DMS53 treated with DMSO at 0.1 percent for 48 hours (cell line): ENCODE measurements at regions not wholly inside any gene's neighbourhood (a gene's known extent, or its start where the extent isn't known, plus 50 kb on each side); places are given as distances from the start of the nearest gene placed in this dataset.

Source experiments
- DNase-seq: peaks from one replicate; lab custom pipeline; 2025; ENCODE audit not compliant: unreplicated experiment; lab: John Stamatoyannopoulos, UW

DNA sequence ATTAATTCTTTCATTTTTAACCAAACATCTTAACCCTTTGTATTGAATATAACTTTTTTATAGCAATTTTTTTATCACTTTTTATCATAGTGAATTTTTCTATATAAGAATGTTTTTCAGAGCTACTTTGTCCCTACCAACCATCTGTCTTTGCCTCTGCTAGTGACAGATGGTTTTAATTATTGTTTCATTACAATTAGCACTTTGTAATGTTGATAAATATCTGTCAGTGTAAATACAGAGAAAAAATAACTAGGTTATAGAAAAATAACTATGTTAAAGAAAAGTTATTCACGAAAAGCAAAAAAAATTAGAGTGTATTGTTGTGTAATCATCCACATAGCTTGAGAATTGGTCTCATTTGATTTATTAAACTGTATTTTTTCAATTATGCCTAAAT, 91.0 kb upstream of the CDH19 start:
- no peak for DNase-seq

DNA sequence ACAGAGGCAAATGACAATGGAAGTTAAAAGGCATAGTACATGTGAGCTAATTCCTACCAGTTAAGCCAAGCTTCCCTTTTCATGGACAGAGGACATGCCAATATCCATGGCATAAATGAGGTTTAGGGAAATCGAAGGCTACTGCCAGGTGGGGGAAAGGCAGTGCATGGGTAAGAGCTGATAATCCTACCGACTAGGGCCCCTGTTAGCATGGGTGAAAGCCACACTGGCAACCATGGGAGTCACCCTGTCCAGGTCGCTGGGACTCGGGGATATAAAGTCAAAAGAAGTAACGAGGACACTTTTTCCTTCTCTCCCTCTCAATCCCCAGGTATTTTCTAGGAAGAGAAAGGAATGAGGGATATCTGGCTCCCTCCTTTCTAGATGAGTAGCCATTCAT, 83.7 kb upstream of the CDH19 start:
- no peak for DNase-seq

DNA sequence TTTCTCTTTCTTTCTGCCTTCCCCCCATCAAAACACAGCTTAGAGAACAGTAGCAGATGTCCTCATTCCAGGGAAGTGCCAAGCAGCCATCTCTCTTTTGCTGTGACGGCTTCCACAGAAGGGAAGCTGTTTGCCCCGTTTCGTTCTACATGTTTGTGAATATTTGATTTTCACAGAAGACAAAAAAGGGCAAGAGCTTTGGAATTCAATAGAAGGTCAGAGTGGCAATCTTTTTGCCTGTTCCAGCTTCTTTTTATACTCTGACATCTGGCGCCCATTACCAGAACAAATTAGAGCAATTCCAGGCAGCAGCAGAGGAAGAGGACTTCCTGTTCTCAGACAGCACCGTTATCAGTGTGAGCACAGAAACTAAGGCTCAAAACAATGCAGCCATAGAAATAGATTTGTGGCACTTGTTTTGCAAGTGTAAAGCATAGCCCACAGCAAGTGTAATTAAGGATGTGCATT, 79.0 kb upstream of the CDH19 start:
- DNase-seq: peak; percentile 26

DNA sequence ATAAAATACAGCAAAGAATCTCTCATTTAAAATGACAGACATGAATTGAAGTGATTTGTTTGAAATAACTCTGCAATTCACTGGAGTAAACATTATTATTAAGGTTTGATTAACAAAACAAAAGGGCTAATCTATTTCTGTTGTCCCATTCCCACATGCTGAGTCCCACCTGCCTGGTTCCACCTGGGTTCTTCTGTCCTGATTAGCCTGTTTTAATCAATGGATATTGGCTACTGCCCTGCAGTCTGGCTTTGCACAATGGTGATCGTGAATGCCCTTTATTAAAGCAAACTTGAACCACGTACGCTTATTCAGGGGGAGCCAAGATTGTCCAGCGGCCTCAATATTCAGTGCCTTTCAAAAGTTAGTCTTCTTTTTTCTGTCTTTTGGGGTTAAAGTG, 72.8 kb upstream of the CDH19 start:
- no peak for DNase-seq

DNA sequence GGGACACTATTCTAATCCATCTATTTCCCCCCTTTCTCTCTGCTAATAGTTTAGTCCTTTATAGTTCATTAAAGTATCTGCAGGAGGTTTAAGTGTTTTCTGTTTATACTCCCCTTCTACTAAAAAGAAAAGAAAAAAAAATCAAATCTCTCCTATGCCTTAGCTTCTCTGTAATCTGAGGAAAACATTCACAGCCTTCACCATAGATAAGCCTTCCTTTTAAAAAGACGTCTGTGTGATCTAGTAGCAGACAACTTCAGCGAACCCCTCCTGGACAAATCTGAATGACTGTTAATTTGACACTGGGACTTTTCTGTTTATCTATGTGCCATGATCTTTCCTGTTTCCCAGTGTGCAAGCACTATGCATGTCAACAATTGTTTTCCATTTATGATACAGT, 70.4 kb upstream of the CDH19 start:
- DNase-seq: no peak

DNA sequence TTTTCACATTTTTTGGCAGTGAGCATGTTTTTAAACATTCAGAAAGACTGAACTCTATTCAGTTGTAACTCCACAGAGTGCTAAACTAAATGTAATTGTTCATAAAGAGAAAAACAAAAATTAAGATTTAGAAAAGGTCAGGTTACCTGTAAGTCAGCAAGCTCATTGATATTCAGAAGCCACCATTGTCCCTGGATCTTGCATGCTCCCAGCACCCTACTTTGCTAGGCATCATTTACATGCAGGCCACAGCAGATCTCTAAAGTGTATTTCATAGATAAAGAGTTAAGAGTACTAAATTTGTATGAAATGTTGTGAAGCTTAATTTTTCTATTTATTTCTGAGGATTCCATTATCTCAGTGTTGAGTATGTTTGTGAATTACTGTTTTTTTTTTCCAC, 64.8 kb upstream of the CDH19 start:
- DNase-seq: no peak

DNA sequence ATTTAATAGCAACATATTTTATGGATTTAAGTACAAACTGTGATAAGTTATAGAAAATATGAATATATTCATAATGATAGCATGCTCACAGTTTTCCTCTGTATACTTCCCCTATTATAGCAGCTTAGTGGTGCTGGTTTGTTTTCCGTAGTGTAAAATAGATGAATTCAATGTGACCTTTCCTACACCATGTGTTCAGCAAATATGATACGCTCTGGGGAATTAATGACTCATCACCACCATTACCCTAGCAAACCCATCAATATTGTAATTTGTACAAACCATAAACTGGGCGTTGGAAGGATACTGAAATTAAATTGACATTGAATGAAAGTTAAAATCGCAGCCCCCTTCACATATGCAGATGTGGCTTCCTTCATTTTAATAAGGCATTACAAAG, 58.7 kb upstream of the CDH19 start:
- DNase-seq: no peak

DNA sequence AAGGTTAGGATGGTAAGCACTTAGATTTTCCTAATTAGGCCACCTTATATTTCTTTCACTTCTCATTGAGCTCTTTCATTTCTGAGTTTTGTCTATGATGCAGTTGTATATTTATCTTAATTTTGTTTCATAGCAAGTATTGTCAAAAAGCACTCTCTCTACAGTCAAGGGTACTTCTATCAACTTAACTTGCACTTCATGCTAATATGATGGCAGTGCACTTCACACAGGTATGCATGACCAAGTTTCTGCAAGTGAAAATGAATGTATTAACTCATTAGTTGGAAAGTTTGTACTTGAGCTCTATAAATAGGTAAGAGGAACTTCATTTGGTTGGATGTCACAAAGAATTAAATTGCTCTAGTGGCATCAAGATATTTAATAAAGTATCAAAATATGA, 51.5 kb upstream of the CDH19 start:
- DNase-seq: no peak
